Fibroblast of mammary gland (primary cell): ENCODE measurements at regions not wholly inside any gene's neighbourhood (a gene's known extent, or its start where the extent isn't known, plus 50 kb on each side); places are given as distances from the start of the nearest gene placed in this dataset.

ENCODE experiments used
- DNase-seq: peaks from one replicate; pipeline ENCODE4 v3.0.0-alpha.2; 2010; ENCODE audit warnings: low read depth
- H3K4me3 ChIP-seq: 2 replicates; pipeline ENCODE4 v1.5.1; 2011; ENCODE audit warnings: low read depth, mild to moderate bottlenecking, low read length, moderate library complexity; ENCODE audit not compliant: control insufficient read depth
- TF ChIP-seq, protein P1 (sequence below): conservative IDR thresholded peaks from 2 replicates; pipeline ENCODE4 v1.5.1; 2011; ENCODE audit warnings: low read depth, low read length, inconsistent platforms; ENCODE audit not compliant: control insufficient read depth, insufficient read depth

DNA sequence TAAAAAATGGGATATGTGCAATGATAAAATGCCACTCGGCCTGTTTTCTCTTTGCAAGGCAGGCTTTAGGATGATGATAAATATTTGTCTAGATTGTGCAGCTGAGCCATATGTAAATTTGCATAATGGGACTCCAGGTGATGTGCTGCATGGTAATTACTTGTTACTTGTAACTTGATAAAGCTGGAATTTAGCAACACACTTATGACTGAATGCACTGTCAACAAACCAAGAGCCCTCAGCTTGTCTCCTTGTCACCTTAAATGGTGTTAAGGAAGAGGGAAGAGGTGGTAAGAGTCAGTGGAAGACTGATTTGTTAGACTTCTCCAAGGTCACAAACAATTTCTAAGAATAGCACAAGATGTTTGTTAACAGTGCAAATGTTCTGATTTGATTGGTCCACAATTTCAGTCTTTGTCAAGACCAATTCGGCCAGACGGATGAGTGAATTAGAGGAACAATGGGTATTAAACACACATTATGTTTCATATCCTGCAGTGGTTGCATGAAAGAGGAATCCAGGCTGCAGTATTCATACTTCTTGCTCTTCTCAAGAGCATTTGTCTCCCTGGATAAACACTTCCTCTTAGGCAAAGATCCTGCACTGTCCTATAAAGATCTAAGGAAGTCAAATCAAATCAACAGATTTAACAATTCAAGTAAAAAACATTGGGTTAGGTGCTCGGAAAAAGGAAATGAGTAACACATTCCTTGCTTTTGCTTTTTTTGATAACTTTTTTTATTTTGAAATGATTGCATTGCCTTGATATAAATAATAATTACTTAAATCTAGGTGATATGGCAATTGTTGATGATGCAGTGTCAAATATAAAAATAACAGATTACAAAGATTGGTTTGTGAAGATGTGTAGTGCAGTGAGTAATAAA is 448.3 kb upstream of the DDI1 start:
- TF ChIP-seq, protein P1, sequence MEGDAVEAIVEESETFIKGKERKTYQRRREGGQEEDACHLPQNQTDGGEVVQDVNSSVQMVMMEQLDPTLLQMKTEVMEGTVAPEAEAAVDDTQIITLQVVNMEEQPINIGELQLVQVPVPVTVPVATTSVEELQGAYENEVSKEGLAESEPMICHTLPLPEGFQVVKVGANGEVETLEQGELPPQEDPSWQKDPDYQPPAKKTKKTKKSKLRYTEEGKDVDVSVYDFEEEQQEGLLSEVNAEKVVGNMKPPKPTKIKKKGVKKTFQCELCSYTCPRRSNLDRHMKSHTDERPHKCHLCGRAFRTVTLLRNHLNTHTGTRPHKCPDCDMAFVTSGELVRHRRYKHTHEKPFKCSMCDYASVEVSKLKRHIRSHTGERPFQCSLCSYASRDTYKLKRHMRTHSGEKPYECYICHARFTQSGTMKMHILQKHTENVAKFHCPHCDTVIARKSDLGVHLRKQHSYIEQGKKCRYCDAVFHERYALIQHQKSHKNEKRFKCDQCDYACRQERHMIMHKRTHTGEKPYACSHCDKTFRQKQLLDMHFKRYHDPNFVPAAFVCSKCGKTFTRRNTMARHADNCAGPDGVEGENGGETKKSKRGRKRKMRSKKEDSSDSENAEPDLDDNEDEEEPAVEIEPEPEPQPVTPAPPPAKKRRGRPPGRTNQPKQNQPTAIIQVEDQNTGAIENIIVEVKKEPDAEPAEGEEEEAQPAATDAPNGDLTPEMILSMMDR, result no peak
- no peak overlapping the region for H3K4me3 ChIP-seq
- DNase-seq, result no peak

GRCh38 chr11:103591554-103591953 is 444.9 kb upstream of the DDI1 start:
- H3K4me3 ChIP-seq, result no peak overlapping the region
- no peak for DNase-seq
- TF ChIP-seq, protein P1, result no peak

GRCh38 chr11:103594283-103594682 is 442.2 kb upstream of the DDI1 start:
- TF ChIP-seq, protein P1, result no peak
- no peak for DNase-seq
- H3K4me3 ChIP-seq, result no peak overlapping the region

- DNase-seq, result no peak
- TF ChIP-seq, protein P1, result no peak
- H3K4me3 ChIP-seq, result no peak overlapping the region
These were observed 440.1 kb upstream of the DDI1 start for GRCh38 chr11:103596315-103596714.

GRCh38 chr11:103601225-103601846 is 435.1 kb upstream of the DDI1 start:
- TF ChIP-seq, protein P1, result peak; percentile 98
- DNase-seq, result peak; percentile 79
- H3K4me3 ChIP-seq, result no peak overlapping the region

- DNase-seq, result no peak
- TF ChIP-seq, protein P1, result no peak
These were observed 433.6 kb upstream of the DDI1 start for GRCh38 chr11:103602840-103603239.

More at GRCh38 chr11:103602840-103603239, 433.6 kb upstream of the DDI1 start:
- no peak overlapping the region for H3K4me3 ChIP-seq
